K562 (cell line): ENCODE measurements at regions not wholly inside any gene's neighbourhood (a gene's known extent, or its start where the extent isn't known, plus 50 kb on each side); places are given as distances from the start of the nearest gene placed in this dataset.

ENCODE experiments used
- CBX1 ChIP-seq: sonication (generic); IDR thresholded peaks from 2 replicates; pipeline ENCODE4 v1.6.1; 2016; ENCODE audit warnings: antibody characterized with exemption, low read depth, mild to moderate bottlenecking
- NKRF ChIP-seq: fragments of 450-650 bp; IDR thresholded peaks from 2 replicates; pipeline ENCODE4 v1.6.1; 2016; ENCODE audit warnings: borderline replicate concordance
- POLR2AphosphoS5 ChIP-seq: IDR thresholded peaks from 2 replicates; pipeline ENCODE4 v1.6.1; 2011; ENCODE audit warnings: mild to moderate bottlenecking, low read depth, low read length, moderate library complexity; ENCODE audit not compliant: control insufficient read depth, insufficient read depth
- REST ChIP-seq, 2 experiments: fragments of 450-650 bp; formaldehyde crosslinking in 1 of 2; IDR thresholded peaks; 2 replicates each; pipeline versions ENCODE4 v1.4.0 to v1.6.1; 2014 to 2020; ENCODE audit warnings: mild to moderate bottlenecking in 2 of 2, borderline replicate concordance in 1 of 2, low read depth in 1 of 2
- ZBTB40 ChIP-seq, 2 experiments: fragments of 450-650 bp in 1 of 2; sonication (generic) in 1 of 2; formaldehyde crosslinking in 1 of 2; IDR thresholded peaks; 2 replicates each; pipeline versions ENCODE4 v1.7.1 to v1.9.0; 2016 to 2022; ENCODE audit warnings: inconsistent platforms in 1 of 2, mild to moderate bottlenecking in 1 of 2, missing genetic modification reagents in 1 of 2

GRCh38 chrX:80282535-80282934, 137.7 kb upstream of the TENT5D start (continued):
- TF ChIP-seq ZBTB40 (IDR thresholded peaks at IDR 0.05) (no peak), ZBTB40 (CRISPR knock-in tag; IDR thresholded peaks at IDR 0.05) (no peak), NKRF (no peak), CBX1 (no peak), POLR2AphosphoS5 (no peak), REST (IDR thresholded peaks at IDR 0.05; ENCODE audit: borderline replicate concordance) (peak; percentile 15; the same call in 1 of the 2 replicates), REST (CRISPR knock-in tag; IDR thresholded peaks at IDR 0.05; ENCODE audit: low read depth) (no peak)
